ENCODE measurements at regions not wholly inside any gene's neighbourhood (a gene's known extent, or its start where the extent isn't known, plus 50 kb on each side); places are given as distances from the start of the nearest gene placed in this dataset.

- H3K27ac ChIP-seq (ENCODE audit: low read depth, low read length, severe bottlenecking) = peak overlapping the region; percentile 81
- 75 to 87% methylated on average over 4 to 5 of the region's 8 CpGs for WGBS, 2 experiments (ENCODE audit: insufficient coverage in 2 of 2)
Observed at GRCh38 chr3:188051801-188052168, 102.2 kb upstream of the LPP start.

DNA sequence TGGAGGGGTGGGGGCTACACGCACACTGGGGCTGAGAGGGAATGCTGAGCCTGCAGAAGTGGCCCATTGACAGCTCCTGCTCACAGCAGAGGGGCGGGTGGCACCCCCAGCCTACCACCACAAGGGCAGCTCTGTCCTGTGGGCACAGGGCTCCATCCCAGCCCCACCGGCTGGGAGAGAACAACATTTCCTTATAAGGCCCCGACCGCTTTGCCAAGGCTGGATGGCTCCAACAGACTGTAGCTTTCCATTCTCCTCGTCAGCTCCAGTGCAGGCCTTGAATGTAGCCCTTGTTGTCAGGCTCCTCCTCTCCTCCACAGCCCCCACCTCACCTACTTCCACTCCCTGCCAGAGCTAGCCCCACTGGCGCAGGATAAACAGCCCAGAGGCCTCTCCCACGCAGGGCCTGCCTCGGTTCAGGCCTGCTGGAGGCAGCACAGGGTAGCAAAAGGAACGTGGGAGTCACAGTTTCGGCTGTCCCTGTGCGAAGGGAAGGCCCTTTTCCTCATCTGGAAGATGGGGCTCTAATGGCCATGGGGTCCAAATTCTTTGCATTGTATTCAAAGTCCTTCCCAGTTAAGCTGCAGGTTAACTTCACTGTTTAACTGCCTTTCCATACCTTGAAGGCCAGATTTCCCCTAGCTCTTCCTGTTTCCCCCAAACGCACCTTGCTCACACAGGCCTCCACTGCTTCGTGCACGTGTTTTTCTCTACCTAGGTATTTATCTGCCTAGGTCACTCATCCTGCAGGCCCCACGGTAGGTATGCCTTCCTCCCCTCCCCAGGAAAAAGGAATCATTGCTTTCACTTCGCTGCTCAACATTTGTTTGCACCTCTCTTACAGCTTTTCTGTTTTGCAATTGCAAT, 101.6 kb upstream of the LPP start:
- Histone ChIP-seq H3K9me3 (ENCODE audit: control insufficient read depth, low read length) (no peaks in the 10 kb centered on the region), H3K4me3 (ENCODE audit: extremely low read depth, insufficient read depth, low read length, poor library complexity, severe bottlenecking) (no peak overlapping the region), H3K27ac (ENCODE audit: low read depth, low read length, severe bottlenecking) (peak overlapping the region; percentile 81), H3K36me3 (ENCODE audit: control insufficient read depth, insufficient read depth, low read length) (no peaks in the 10 kb centered on the region), H3K4me1 (ENCODE audit: control insufficient read depth, insufficient read depth, low read length, poor library complexity, severe bottlenecking) (peaks cover 24% of the 10 kb centered on the region)
- WGBS, 2 experiments (ENCODE audit: insufficient coverage in 2 of 2) = 59 to 60% methylated on average over 14 to 15 of the region's 17 CpGs

More at GRCh38 chr3:188051801-188052168, 102.2 kb upstream of the LPP start:
- Histone ChIP-seq H3K36me3 (ENCODE audit: control insufficient read depth, insufficient read depth, low read length) (no peaks in the 10 kb centered on the region), H3K9me3 (ENCODE audit: control insufficient read depth, low read length) (no peaks in the 10 kb centered on the region), H3K4me1 (ENCODE audit: control insufficient read depth, insufficient read depth, low read length, poor library complexity, severe bottlenecking) (peaks cover 24% of the 10 kb centered on the region), H3K4me3 (ENCODE audit: extremely low read depth, insufficient read depth, low read length, poor library complexity, severe bottlenecking) (no peak overlapping the region)

DNA sequence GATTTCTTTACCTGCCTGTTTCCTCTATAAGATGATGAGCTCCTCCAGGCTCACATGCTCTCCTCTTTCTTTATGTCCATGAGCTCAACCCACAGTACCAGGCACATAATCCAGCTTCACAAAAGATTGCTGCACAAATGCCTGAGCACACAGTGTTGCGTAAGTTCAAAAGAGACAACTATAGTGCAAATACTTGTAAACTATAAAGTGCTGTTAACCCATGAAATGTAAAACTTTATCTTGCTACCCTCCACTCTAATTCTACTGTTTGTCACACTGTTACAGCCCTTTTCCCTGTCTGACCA, 101.0 kb upstream of the LPP start:
- H3K4me1 ChIP-seq (ENCODE audit: control insufficient read depth, insufficient read depth, low read length, poor library complexity, severe bottlenecking) = peaks cover 24% of the 10 kb centered on the region
- no peak overlapping the region for H3K27ac ChIP-seq (ENCODE audit: low read depth, low read length, severe bottlenecking)
- H3K9me3 ChIP-seq (ENCODE audit: control insufficient read depth, low read length) = no peaks in the 10 kb centered on the region
- no peaks in the 10 kb centered on the region for H3K36me3 ChIP-seq (ENCODE audit: control insufficient read depth, insufficient read depth, low read length)
- H3K4me3 ChIP-seq (ENCODE audit: extremely low read depth, insufficient read depth, low read length, poor library complexity, severe bottlenecking) = no peak overlapping the region
- WGBS, 2 experiments (ENCODE audit: insufficient coverage in 2 of 2) = no CpG with 5 or more reads among the region's 1 CpG

DNA sequence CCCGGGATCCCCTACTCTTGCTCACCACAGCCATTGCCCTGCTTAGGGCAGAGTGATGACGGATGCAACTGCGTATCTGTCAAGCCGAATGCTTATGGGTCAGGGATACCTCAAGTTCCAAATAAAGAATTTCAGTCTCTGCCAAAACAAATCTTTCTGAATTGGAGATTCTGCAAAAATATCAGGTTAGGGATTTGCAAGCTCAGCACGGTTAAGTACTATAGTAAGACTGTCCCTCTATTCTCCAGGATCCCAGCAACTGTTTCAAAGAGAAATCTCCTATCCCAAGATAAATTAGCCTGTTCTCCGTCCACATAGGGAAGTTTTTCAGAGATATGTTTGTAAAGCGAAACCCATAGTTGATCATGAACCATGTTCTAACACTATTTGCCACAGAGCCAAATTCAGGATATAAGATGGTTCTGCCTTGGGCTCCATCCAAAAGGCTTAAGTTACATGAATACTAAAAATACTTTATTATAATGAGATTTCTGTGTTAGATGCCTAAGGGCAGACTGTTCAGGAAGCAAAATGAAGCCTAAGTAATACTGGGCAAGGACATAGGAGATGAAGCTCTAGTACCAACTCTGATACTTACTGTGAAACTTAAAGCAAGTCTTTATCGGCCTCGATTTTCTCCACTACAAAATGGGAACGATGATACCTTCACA, 100.1 kb upstream of the LPP start:
- Histone ChIP-seq H3K36me3 (ENCODE audit: control insufficient read depth, insufficient read depth, low read length) (no peaks in the 10 kb centered on the region), H3K4me1 (ENCODE audit: control insufficient read depth, insufficient read depth, low read length, poor library complexity, severe bottlenecking) (peaks cover 24% of the 10 kb centered on the region), H3K27ac (ENCODE audit: low read depth, low read length, severe bottlenecking) (no peak overlapping the region), H3K9me3 (ENCODE audit: control insufficient read depth, low read length) (no peaks in the 10 kb centered on the region), H3K4me3 (ENCODE audit: extremely low read depth, insufficient read depth, low read length, poor library complexity, severe bottlenecking) (no peak overlapping the region)
- WGBS, 2 experiments (ENCODE audit: insufficient coverage in 2 of 2) = 93 to 96% methylated on average over 4 to 5 of the region's 10 CpGs

- Histone ChIP-seq H3K4me1 (ENCODE audit: control insufficient read depth, insufficient read depth, low read length, poor library complexity, severe bottlenecking) (peaks cover 24% of the 10 kb centered on the region), H3K4me3 (ENCODE audit: extremely low read depth, insufficient read depth, low read length, poor library complexity, severe bottlenecking) (no peak overlapping the region), H3K27ac (ENCODE audit: low read depth, low read length, severe bottlenecking) (no peak overlapping the region), H3K36me3 (ENCODE audit: control insufficient read depth, insufficient read depth, low read length) (no peaks in the 10 kb centered on the region), H3K9me3 (ENCODE audit: control insufficient read depth, low read length) (no peaks in the 10 kb centered on the region)
- 87 to 89% methylated on average over 3 to 4 of the region's 4 CpGs for WGBS, 2 experiments (ENCODE audit: insufficient coverage in 2 of 2)
Observed at GRCh38 chr3:188054541-188054940, 99.4 kb upstream of the LPP start.

DNA sequence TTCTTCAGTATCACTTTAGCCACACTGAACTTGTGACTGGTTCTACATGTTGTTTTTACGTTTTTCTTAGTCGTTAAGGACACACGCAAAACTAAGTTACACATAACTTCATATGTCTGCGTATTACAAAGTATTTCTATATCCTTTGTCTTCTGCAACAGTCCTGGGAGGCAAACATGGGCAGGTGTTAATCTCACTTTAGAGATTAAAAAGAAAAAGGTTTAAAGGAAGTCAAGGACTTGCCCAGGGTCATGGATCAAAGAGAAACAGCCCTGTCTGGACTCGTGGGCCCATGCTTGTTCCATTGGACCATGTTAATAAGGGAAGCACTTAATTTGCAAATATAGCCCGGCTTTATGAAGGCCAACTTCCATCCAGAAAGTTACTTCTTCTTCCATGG, 98.6 kb upstream of the LPP start:
- no peak overlapping the region for H3K4me3 ChIP-seq (ENCODE audit: extremely low read depth, insufficient read depth, low read length, poor library complexity, severe bottlenecking)
- no peaks in the 10 kb centered on the region for H3K36me3 ChIP-seq (ENCODE audit: control insufficient read depth, insufficient read depth, low read length)
- no peak overlapping the region for H3K27ac ChIP-seq (ENCODE audit: low read depth, low read length, severe bottlenecking)
- peaks cover 24% of the 10 kb centered on the region for H3K4me1 ChIP-seq (ENCODE audit: control insufficient read depth, insufficient read depth, low read length, poor library complexity, severe bottlenecking)
- WGBS, 2 experiments (ENCODE audit: insufficient coverage in 2 of 2) = 84 to 96% methylated on average over 3 to 4 of the region's 6 CpGs
- no peaks in the 10 kb centered on the region for H3K9me3 ChIP-seq (ENCODE audit: control insufficient read depth, low read length)

GRCh38 chr3:188057124-188057523, 96.8 kb upstream of the LPP start:
- WGBS, 2 experiments (ENCODE audit: insufficient coverage in 2 of 2) = no CpG with 5 or more reads among the region's 3 CpGs
- Histone ChIP-seq H3K4me3 (ENCODE audit: extremely low read depth, insufficient read depth, low read length, poor library complexity, severe bottlenecking) (no peak overlapping the region), H3K36me3 (ENCODE audit: control insufficient read depth, insufficient read depth, low read length) (no peaks in the 10 kb centered on the region)

DNA sequence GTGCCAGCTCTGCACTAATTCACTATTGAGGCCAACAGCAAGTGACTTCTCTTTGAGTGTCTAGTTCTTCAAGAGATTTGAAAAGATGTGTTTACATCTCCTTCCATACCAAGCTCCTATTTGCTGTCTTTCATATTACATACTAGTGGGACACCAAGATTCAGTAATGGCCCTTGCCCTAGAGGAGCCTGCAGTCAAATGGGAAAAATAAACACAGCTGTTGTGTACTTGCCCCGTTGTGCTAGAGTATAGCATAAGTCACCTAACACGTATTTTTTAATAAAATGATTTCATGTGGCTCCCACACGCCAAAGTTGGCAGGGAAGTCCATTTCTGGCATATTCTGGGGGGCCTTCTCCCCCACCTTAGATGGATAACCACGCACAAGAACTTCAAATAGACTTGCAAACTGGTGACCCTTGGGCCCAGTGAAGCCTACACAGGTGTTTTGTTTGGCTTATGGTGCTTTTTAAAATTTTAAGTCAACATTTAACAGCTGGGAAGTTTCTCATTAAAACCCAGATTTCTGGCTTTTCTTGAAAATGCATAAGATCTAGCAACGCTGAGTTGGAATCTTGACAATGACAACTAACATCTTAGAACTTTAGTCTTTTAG, 95.3 kb upstream of the LPP start:
- Histone ChIP-seq H3K36me3 (ENCODE audit: control insufficient read depth, insufficient read depth, low read length) (no peaks in the 10 kb centered on the region), H3K4me3 (ENCODE audit: extremely low read depth, insufficient read depth, low read length, poor library complexity, severe bottlenecking) (no peak overlapping the region), H3K27ac (ENCODE audit: low read depth, low read length, severe bottlenecking) (no peak overlapping the region), H3K4me1 (ENCODE audit: control insufficient read depth, insufficient read depth, low read length, poor library complexity, severe bottlenecking) (peaks cover 7% of the 10 kb centered on the region), H3K9me3 (ENCODE audit: control insufficient read depth, low read length) (no peaks in the 10 kb centered on the region)
- WGBS, 2 experiments (ENCODE audit: insufficient coverage in 2 of 2) = 88 to 90% methylated on average over 2 to 4 of the region's 5 CpGs

More at GRCh38 chr3:188057124-188057523, 96.8 kb upstream of the LPP start:
- Histone ChIP-seq H3K4me1 (ENCODE audit: control insufficient read depth, insufficient read depth, low read length, poor library complexity, severe bottlenecking) (peaks cover 20% of the 10 kb centered on the region), H3K27ac (ENCODE audit: low read depth, low read length, severe bottlenecking) (no peak overlapping the region), H3K9me3 (ENCODE audit: control insufficient read depth, low read length) (no peaks in the 10 kb centered on the region)

DNA sequence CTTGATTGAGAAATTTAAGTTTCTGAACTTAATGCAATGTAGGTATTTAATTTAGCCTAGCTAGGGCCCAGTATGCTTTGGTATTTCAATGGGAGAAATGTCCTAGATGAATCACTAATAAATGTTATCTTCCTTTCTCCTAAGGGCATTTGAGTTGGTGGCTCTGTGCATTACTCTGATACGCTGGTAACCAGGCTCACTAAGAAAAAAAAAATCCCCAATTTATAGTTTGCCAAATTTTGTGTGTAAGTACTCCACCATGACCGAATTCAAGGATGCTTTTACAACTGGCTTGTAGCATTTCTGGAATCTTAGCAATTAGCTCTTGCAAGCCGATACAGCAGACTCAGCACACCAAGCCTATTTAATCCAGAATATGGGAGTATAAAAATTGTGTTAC, 94.6 kb upstream of the LPP start:
- Histone ChIP-seq H3K4me1 (ENCODE audit: control insufficient read depth, insufficient read depth, low read length, poor library complexity, severe bottlenecking) (peaks cover 7% of the 10 kb centered on the region), H3K4me3 (ENCODE audit: extremely low read depth, insufficient read depth, low read length, poor library complexity, severe bottlenecking) (no peak overlapping the region), H3K9me3 (ENCODE audit: control insufficient read depth, low read length) (no peaks in the 10 kb centered on the region), H3K36me3 (ENCODE audit: control insufficient read depth, insufficient read depth, low read length) (no peaks in the 10 kb centered on the region), H3K27ac (ENCODE audit: low read depth, low read length, severe bottlenecking) (no peak overlapping the region)
- 80% methylated on average over 1 of the region's 3 CpGs; no CpG with 5 or more reads in 1 of the 2 experiments for WGBS, 2 experiments (ENCODE audit: insufficient coverage in 2 of 2)

DNA sequence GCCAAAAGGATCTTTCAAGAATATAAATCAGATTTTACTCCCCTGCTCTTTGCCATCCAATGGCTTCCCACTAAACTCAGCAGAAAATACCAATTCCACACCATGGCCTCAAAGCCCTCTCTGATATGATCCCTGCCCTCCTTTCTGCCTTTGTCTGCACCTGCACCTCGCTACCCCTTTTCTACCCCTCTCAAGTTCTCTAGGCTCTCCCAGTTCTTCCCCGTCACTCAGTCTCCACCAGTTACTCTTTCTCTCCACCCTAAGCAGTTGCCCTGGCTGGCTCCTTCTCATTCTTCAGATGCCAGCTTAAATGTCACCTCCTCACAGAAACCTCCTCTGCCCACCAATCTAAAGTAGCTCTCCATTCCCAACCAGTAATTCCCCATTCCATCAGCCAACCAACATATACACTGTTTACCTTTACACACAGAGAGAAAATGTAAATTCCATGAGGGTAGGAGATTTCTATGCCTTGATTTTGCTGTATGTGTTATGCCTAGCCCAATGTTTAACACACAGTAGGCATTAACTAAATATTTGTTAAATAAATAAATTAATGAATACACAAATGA, 93.6 kb upstream of the LPP start:
- H3K4me1 ChIP-seq (ENCODE audit: control insufficient read depth, insufficient read depth, low read length, poor library complexity, severe bottlenecking) = peaks cover 7% of the 10 kb centered on the region
- no peaks in the 10 kb centered on the region for H3K36me3 ChIP-seq (ENCODE audit: control insufficient read depth, insufficient read depth, low read length)
- 93 to 100% methylated on average over 2 of the region's 2 CpGs for WGBS, 2 experiments (ENCODE audit: insufficient coverage in 2 of 2)
- H3K4me3 ChIP-seq (ENCODE audit: extremely low read depth, insufficient read depth, low read length, poor library complexity, severe bottlenecking) = no peak overlapping the region
- H3K9me3 ChIP-seq (ENCODE audit: control insufficient read depth, low read length) = no peaks in the 10 kb centered on the region
- H3K27ac ChIP-seq (ENCODE audit: low read depth, low read length, severe bottlenecking) = no peak overlapping the region
